ENCODE measurements at regions not wholly inside any gene's neighbourhood (a gene's known extent, or its start where the extent isn't known, plus 50 kb on each side); places are given as distances from the start of the nearest gene placed in this dataset.
"Not testable (repeated sequence)": the region's sequence is repeated elsewhere in the genome, so short reads cannot be mapped to it uniquely, and the experiment has no call there.

DNA sequence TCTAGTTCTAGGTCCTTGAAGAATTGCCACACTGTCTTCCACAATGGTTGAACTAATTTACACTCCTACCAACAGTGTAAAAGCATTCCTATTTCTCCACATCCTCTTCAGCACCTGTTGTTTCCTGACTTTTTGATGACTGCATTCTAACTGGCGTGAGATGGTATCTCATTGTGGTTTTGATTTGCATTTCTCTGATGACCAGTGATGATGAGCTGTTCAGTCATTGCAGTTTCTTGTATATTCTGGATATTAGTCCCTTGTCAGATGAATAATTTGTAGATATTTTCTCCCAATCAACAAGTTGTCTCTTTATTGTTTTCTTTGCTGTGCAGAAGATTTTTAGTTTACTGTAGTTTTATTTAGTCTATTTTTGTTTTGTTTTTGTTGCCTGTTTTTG, 812.3 kb upstream of the ACO1 start:
- H3K4me3 ChIP-seq; DNase-seq (ENCODE audit: low read depth, low spot score); POLR2A ChIA-PET; BruUV-seq (replicated peaks); CTCF ChIA-PET; H3K27me3 ChIP-seq (replicated peaks in 1 of 2; ENCODE audit: control insufficient read depth in 2 of 2, insufficient read depth in 2 of 2, low read length in 1 of 2); H4K20me1 ChIP-seq (ENCODE audit: control insufficient read depth, insufficient read depth); H3K36me3 ChIP-seq (ENCODE audit: control insufficient read depth in 2 of 2, insufficient read depth in 2 of 2, low read length in 1 of 2); ATAC-seq; H3K4me1 ChIP-seq (ENCODE audit: control insufficient read depth, insufficient read depth, low read length); intact Hi-C loops (cut with micrococcal nuclease; ENCODE audit: unreplicated experiment); H3K9ac ChIP-seq (ENCODE audit: control insufficient read depth, insufficient read depth, low read length); H3K4me2 ChIP-seq (ENCODE audit: control insufficient read depth, insufficient read depth); H3K79me2 ChIP-seq (ENCODE audit: control insufficient read depth, insufficient read depth, low read length); FAIRE-seq; H2AFZ ChIP-seq (ENCODE audit: control insufficient read depth, low read depth, low read length); RAD21 ChIA-PET (ENCODE audit: unreplicated experiment); SMC1A ChIA-PET (ENCODE audit: uncharacterized antibody, unreplicated experiment); H3K27ac ChIP-seq (ENCODE audit: control insufficient read depth, insufficient read depth); H3K9me3 ChIP-seq (replicated peaks; ENCODE audit: control insufficient read depth, insufficient read depth, low read length); in situ Hi-C loops (cut with MboI): not testable (repeated sequence)
- WGBS (ENCODE audit: insufficient coverage, insufficient replicate concordance, low lambda C conversion rate, missing lambda C conversion rate) = 0% methylated on average over 1 of the region's 1 CpG

- H3K9ac ChIP-seq (ENCODE audit: control insufficient read depth, insufficient read depth, low read length) = no peak overlapping the region
- no peak for TF ChIP-seq ETV6 (conservative IDR thresholded peaks at IDR 0.05 in 1 of 2, IDR thresholded peaks at IDR 0.05 in 1 of 2; ENCODE audit: borderline replicate concordance in 1 of 2, low read depth in 1 of 2)
- TF ChIP-seq KLF5 (IDR thresholded peaks at IDR 0.05; ENCODE audit: partially characterized antibody) = no peak
- TF ChIP-seq, protein P1, sequence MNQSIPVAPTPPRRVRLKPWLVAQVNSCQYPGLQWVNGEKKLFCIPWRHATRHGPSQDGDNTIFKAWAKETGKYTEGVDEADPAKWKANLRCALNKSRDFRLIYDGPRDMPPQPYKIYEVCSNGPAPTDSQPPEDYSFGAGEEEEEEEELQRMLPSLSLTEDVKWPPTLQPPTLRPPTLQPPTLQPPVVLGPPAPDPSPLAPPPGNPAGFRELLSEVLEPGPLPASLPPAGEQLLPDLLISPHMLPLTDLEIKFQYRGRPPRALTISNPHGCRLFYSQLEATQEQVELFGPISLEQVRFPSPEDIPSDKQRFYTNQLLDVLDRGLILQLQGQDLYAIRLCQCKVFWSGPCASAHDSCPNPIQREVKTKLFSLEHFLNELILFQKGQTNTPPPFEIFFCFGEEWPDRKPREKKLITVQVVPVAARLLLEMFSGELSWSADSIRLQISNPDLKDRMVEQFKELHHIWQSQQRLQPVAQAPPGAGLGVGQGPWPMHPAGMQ (IDR thresholded peaks at IDR 0.05; ENCODE audit: borderline replicate concordance) = no peak
- no peak for TF ChIP-seq SIN3A (IDR thresholded peaks at IDR 0.05; ENCODE audit: low read depth, low read length)
- TF ChIP-seq ELK1 (IDR thresholded peaks at IDR 0.05; ENCODE audit: low read depth, low read length) = no peak
- no peak for TF ChIP-seq SUZ12 (IDR thresholded peaks at IDR 0.05; ENCODE audit: unreplicated experiment)
- ChIA-PET POLR2A (no interaction called here), CTCF (no interaction called here), SMC1A (ENCODE audit: uncharacterized antibody, unreplicated experiment) (interaction anchor here (0.5 kb wide), 1 partner anchor 314 kb away, joined by 3 read pairs; no protein-coding TSS in a partner anchor), RAD21 (ENCODE audit: unreplicated experiment) (no interaction called here)
- H2AFZ ChIP-seq (ENCODE audit: control insufficient read depth, low read depth, low read length) = no peak overlapping the region
- FAIRE-seq (no peak), ATAC-seq (no peak), DNase-seq (ENCODE audit: low read depth, low spot score) (no peak)
- H3K4me3 ChIP-seq = no peak overlapping the region
- no peak overlapping the region for H3K4me2 ChIP-seq (ENCODE audit: control insufficient read depth, insufficient read depth)
- H3K36me3 ChIP-seq (ENCODE audit: control insufficient read depth in 2 of 2, insufficient read depth in 2 of 2, low read length in 1 of 2) = no peaks in the 10 kb centered on the region
- no peaks in the 10 kb centered on the region for H4K20me1 ChIP-seq (ENCODE audit: control insufficient read depth, insufficient read depth)
- H3K9me3 ChIP-seq (replicated peaks; ENCODE audit: control insufficient read depth, insufficient read depth, low read length) = no peaks in the 10 kb centered on the region
- H3K27ac ChIP-seq (ENCODE audit: control insufficient read depth, insufficient read depth) = no peak overlapping the region
- intact Hi-C loops (cut with micrococcal nuclease; ENCODE audit: unreplicated experiment) = no loop called here
- in situ Hi-C loops (cut with MboI) = no loop called here
- H3K79me2 ChIP-seq (ENCODE audit: control insufficient read depth, insufficient read depth, low read length) = no peaks in the 10 kb centered on the region
- WGBS (ENCODE audit: insufficient coverage, insufficient replicate concordance, low lambda C conversion rate, missing lambda C conversion rate) = 18% methylated on average over 2 of the region's 2 CpGs
- H3K4me1 ChIP-seq (ENCODE audit: control insufficient read depth, insufficient read depth, low read length) = no peaks in the 10 kb centered on the region
- H3K27me3 ChIP-seq (replicated peaks in 1 of 2; ENCODE audit: control insufficient read depth in 2 of 2, insufficient read depth in 2 of 2, low read length in 1 of 2) = no peaks in the 10 kb centered on the region
- BruUV-seq (replicated peaks) = no TSS peak
These were observed 810.9 kb upstream of the ACO1 start for GRCh38 chr9:31573561-31573960.
